NCI-H187 (cell line): ENCODE measurements at regions not wholly inside any gene's neighbourhood (a gene's known extent, or its start where the extent isn't known, plus 50 kb on each side); places are given as distances from the start of the nearest gene placed in this dataset.
A peak's percentile ranks its signal among the peaks of the same experiment; 100 is the strongest.

Source experiments
- DNase-seq, 2 experiments: peaks; one replicate each; lab custom pipeline; 2025; lab: John Stamatoyannopoulos, UW

DNA sequence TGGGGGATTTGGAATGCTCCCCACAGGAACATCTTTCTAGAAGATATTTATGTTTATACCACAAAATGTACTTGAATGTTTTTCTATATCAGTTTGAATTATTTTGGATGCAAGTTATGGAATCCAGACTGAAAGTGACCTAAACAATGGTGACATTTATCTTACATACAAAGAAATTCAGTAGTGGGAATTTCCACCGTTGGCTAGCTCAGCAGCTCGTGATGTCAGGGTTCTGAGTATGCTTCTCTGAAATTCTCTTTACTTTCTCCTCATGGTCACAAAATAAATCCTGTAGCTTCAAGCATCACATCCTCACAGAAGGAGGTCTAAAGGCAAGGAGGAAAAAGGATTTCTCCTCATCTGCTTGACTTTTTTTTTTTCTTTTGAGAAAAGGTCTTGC is 105.3 kb downstream of the AKAIN1 start:
- no peak for DNase-seq

DNA sequence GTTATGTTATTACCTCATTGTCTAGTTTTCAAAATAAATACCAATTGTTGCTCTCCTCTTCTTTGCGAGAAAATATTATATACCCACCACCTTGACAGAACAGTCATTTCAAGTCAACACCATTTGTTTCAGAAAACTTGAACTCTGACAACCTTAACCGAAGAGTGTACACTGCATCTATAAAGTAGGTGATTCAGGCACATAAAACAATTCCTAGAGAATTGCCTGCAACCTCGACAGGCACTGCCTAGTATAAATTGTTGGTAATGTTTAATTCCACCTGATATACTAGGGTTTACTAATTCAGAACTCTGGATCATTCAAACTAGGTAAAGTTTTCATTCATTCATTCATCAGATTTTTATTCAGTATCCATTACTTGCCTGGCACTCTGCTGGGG is 121.8 kb downstream of the AKAIN1 start:
- DNase-seq, result no peak

DNA sequence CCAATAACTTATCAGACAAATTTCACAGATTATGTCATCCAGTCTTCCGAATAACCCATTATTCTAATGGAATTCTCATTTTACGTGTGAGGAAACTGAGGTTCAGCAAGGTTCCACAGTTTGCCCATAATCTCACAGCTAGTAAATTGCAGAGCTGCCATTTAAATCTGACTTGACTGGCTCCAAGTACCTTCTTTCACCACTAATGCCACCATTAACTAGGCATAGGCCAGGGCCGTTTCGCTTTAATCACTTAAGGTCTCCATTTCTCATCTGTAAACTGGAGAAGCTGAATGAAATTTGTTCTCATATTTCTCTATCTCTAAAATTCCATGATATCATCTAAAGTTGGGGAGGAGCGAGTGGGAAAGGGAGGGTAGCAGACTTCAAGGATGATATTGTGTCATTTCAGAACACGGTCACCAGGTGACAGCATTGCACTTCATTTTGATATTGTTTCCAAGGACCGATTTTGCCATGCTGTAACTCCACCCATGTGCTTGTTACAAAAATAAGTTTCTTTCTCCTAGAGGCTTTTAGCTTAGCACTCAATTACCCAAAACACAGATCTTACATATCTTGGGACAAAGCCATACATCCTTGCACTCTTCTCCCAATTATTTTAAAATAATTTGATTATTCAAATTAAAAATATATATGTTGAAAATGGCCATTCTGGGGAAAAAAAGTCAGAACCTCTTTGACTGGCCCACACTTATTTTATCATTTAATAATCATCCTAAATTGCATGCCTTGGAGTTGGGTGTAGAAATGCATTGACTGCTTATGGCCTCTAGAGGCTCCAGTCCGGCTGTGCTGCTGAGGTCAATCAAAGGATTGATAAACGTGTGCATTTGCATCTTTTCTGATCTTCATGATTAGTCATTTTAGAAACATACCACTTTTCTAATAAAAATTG is 123.8 kb downstream of the AKAIN1 start:
- no peak for DNase-seq

DNA sequence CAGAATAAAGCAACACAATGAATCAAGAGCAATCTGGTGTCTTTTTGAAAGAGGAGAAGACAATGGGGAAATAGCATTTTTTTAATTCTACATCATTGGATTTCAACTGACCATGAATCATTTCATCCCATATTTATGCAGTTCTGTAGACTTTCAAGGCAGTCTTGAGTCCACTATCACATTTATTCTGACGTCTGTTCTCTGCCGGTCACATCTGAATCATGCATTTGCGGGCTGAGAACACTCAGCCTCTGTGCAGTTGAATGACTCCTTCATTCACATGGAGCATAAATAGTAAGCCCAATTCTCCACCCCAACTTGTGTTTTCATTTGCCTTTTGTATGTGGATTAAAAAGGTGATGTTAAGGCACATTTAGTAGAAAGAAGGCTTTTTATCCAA is 128.2 kb downstream of the AKAIN1 start:
- no peak for DNase-seq

DNA sequence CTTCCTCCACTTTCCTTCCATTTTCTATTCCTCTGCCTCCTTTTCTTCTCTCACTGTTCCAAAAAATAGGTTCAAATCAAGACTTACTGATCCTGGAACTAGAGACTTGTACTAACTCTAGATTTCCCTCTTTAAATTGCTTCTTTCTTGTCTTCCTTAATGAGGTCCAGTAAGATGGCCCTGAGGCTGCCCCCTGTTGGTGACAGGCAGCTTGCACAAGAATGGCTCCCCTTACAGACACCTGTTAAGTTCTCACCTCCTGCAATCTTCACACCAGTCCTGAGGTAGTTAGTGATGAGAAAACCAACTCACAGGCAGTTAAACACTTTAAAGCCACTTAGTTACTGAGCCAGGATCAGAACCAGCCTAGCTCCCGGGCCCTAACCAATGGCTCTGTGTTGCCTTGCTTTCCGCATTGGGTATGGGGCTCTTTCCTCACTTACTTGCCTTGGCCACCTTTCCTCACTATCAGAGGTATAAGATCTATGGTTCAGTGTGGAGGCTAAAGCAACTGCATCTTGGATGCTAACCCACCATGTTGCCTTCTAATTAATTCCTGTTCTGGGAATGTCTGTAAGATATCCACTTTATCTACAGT is 130.6 kb downstream of the AKAIN1 start:
- DNase-seq, result no peak

DNA sequence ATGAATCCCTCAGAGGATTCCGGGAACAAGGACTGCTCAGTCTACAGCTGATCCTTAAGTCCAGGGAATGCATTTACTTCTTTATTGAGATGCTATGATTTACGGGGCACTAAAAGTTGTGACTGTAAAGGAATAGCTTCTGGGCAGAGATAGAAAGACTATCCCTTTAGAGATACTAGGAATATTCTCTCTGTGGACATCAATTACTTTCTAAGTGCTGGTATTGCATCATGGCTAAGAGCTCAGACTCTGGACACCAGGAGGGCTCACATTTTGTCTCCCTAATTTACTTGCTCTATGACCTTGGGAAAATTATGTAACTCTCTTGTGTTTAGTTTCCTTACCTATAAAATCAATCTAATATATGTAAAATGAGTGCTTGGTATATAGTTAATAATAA is 131.4 kb downstream of the AKAIN1 start:
- DNase-seq, result no peak

DNA sequence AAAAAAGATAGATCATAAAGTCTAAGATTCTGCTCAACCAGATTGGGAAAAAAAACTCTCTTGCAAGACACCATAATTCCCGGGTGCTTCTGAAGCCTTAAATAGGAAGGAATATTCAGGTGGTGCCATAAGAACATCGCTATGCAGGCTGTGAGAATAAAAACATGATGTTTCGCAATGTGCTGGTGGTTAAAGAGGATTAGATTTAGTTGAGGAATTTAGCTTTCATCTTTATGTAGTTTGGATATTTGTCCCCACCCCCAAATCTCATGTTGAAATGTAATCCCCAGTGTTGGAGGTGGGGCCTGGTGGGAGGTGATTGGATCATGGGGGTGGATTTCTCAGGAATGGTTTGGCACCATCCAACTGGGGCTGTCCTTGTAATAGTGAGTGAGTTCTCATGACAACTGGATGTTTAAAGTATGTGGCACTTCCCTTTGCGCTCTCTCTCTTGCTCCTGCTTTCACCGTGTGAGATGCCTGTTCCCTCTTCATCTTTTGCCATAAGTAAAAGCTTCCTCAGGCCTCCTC is 132.2 kb downstream of the AKAIN1 start:
- no peak for DNase-seq

DNA sequence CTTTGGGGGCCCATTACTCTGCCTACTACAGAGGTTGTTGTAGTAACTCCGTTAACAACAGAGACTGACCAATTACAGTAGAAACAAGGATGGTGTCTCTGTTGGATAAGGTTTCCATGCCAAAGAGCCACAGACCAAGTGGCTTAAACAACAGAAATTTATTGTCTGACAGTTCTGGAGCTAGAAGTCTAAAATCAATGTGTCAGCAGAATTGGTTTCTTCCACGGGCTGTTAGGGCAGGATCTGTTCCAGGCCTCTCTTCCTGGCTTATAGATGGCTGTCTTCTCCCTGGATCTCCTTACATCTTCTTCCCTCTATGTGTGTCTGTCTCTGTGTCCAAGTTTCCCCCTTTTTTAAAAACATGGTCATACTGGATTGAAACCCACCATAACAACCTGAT is 135.3 kb downstream of the AKAIN1 start:
- no peak for DNase-seq

DNA sequence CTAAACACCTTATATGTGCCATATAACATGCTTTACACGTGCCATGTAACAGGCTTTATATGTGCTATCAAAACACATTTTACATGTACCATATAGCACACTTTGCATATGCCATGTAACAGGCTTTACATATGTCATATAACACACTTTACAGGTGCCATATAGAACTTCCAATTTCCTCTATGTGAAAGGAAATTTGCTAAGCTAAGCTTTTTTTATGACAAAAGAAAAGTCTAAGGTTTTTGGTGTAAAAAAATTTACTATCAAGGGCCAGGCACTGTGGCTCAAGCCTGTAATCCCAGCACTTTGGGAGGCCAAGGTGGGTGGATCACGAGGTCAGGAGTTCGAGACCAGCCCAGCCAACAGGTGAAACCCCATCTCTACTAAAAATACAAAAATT is 136.5 kb downstream of the AKAIN1 start:
- no peak for DNase-seq

DNA sequence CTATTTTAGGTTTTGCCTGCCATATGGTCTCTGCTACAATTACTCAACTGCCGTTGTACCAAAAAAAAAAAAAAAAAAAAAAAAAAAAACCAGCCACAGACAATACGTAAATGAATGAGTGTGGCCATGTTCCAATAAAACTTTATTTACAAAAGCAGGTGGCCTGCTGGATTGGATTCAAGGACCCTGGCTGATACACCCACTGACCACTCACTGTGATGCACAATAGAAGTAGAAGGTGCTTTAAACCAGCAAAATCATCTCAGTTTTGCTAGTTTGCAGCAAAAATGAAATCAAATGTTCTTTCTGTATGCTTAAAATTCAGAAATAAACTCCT is 137.4 kb downstream of the AKAIN1 start:
- DNase-seq, result no peak

DNA sequence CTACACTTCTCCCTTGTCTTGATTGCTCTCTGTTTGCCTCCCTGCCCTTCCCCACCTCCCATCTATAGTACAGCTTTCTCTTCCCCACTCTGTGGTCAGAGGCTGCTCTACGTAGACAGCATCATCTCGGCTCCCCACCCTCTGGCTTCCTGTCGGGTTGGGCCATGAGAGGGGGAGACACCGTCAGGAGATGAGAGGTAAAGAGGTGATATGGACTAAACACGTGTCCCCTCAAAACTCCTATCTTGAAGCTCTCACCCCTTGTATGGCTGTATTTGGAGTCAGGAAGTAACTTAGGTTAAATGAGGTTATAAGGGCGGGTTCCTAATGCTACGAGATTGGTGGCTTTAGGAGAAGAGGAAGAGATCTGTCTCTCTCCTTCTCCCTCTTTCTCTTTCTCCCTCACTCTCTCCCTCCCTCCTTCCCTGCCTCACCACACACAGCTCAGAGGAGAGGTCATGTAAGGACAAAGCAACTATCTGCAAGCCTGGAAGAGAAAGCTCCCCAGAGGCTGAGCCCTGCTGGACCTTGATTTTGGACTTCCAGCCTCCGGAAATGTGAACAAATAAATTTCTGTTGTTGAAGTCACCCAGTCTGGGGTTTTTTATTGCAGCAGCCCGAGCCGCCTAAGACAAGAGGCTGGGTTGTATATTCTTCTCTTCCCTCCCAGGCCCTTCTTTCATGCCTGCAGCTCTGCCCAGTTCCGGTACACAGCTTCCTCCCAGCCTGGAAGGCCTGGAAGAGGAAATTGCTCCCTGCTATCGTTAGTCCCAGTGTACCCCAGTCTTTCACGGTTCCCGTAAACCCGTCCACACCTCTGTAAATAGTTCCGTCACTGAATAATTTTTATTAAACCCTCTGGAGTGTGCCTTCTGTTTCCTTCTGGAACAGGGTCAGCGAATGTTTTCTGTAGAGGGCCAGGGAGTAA is 138.0 kb downstream of the AKAIN1 start:
- DNase-seq, result no peak

DNA sequence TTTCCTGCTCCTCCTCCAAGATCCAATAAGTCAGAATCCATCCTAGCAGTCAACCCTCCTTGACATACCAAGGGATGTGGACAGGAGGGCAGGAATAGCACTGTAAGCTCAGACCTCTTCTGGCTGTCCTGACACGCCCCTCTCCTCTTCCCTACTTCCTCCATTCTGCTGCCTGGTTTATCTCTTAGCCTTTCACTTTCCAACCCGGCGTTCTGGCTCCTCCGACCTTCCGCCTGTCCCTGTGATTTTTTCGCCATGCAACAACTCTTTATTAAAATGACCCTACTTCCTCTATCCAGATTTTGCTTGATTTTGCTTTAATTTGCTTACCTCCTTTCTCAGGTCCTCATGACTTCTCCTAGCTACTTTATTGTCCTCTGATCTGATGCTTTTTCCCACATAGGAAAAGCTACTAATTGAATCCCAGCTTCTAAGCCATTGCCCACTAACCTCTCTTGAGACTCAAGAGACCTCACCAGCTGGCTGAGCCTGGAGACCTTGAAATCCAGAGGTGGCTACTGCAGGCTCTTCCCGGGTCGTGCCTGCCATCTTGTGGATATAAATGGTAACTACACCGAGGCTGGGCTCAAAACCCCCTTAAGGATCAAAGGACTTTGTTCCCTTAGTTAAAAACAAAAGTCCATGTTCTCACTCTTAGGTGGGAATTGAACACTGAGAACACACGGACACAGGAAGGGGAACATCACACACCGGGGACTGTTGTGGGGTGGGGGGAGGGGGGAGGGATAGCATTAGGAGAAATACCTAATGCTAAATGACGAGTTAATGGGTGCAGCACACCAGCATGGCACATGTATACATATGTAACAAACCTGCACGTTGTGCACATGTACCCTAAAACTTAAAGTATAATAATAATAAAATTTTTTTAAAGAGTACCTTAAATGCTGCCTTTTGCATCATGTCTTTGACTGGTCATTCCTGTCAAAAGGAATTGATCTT is 139.4 kb downstream of the AKAIN1 start:
- DNase-seq, result peak in 1 of 2 experiments; percentile 34

DNA sequence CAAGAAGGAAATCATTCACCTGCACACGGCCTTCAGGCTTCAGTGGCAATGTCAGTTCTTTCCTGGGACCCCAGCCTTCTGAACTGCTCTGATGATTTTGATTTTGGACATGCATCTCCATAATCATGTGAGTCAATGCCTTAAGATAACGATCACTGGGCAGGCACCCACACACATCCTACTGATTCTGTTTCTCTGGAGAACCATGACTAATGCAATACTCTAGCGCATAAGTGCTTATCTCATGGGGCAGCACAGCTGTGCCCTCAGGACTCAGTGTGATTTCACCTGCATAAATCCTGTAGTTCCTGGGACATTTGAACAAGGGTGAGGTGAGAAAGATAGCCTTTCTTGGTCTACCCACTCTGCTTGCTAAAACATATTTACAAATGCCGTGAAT is 144.6 kb downstream of the AKAIN1 start:
- DNase-seq, result no peak

DNA sequence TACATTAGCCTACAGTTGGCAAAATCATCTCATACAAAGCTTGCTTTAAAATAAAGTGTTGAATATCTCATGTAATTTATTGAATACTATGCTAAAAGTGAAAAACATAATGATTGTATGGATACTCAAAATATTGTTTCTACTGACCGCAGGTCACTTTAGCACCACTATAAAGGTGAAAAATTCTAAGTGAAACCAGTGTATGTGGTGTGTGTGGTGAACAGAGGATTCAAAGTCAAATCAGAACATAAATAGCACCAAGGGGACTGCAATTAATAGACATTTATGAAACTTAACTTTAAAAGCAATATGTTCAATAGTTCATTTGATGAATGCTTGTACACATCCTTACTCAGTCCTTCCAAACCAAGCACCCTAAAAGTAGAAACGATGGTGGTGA is 145.8 kb downstream of the AKAIN1 start:
- DNase-seq, result no peak

DNA sequence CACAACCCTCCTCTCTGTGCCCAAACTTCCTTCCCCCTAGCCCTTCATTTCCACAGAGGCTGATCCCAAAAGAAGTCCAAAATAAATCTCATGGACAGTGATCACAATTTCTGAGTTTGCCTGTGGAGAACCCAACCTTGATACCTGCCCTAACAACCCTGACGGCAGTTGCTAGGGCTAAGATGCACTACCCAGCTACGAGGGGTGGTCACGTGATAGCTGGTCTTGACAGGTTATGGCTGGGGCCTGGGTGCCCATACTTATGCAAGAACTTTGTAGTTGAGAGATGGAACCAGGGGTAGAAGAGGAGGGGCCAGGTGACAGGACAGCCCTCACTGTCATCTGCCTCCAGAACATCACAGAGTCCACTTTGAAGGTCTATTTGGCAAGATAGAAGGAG is 147.9 kb downstream of the AKAIN1 start:
- no peak for DNase-seq

DNA sequence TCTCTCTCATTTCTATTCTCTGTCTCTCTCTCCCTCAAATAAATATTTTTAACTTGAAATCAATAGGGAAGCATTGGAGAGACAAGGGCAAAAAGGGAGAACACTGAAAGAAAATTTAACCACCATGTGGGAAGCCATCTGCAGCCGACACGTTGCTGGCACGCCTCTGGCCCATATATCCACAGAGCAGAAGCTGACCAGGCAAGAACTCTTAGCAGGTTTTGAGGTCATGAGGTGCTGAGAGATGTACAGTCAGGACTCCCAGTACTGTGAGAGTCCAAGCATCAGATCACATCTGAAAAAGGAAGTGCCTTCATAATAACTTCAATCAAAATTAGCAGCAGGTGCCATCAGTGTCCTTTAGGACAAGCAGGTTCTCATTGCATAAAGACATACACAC is 156.6 kb downstream of the AKAIN1 start:
- no peak for DNase-seq

DNA sequence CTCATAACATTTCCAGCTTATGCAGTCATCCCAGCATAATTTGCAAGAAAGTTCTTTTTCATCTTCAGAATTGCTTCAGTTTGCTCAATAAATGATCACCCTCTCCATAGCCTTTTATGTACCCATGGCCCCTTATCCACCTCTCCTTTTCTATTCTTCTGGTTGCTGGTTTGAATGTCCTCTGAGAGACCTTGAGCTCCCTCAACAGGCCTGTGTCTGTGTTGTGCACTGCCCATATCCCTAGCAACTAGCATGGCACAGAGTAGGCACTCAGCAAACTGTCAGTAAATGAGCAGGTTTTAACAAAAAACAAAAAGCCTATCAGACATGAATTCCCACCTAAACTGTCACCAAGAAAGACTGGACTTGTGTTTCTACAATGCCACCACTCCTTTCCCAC is 160.5 kb downstream of the AKAIN1 start:
- DNase-seq, result no peak

DNA sequence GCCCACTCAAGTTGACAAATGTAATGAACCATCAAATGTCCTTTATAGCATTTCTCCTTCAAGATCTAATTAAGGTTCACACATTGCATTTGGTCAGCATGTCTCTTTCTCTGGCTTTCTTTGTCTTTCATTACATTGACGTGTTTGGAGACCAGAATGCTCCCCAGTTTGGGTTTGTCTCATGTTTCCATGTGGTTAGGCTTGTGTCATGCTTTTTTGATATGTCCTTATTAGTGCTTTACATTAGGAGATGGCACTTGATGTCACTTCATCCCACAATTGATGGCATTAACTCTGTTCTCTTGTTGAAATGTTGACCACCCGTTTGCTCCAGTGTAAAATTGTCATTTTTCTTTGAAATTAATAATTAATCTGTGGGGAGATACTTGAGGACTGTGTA is 165.8 kb downstream of the AKAIN1 start:
- no peak for DNase-seq

DNA sequence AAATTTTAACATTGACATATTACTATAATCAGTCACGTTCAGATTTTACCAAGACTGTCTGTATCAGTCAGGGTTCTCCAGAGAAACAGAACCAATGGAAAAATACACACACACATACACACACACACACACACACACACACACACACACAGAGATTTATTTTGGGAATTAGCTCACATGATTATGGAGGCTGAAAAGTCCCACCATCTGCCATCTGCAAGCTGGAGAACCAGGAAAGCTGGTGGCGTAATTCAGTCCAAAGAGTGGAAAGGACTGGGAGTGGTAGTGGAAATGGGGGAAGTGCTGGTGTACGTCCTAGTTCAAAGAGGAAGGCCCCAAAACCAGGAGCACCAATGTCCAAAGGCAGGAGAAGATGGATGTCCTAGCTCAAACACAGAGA is 166.4 kb downstream of the AKAIN1 start:
- DNase-seq, result no peak

DNA sequence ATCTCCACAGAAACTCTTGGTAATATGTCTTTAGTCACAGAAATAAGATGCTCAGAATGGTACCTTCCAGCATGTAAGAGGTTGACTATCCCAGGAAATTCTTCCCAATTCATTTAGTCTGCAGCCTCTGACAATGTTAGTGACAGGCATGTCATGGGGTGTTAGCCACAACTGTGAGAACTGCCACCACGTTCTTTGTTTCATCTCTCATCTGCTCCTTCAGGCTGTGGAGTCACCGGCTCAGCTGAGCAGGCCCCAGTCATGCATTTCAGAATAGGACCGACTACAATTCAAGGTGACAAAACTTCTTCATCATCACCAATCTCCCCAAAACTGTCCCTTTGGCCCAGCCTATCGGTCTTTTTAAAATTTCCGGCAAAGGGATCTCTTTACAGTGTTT is 167.5 kb downstream of the AKAIN1 start:
- DNase-seq, result no peak

DNA sequence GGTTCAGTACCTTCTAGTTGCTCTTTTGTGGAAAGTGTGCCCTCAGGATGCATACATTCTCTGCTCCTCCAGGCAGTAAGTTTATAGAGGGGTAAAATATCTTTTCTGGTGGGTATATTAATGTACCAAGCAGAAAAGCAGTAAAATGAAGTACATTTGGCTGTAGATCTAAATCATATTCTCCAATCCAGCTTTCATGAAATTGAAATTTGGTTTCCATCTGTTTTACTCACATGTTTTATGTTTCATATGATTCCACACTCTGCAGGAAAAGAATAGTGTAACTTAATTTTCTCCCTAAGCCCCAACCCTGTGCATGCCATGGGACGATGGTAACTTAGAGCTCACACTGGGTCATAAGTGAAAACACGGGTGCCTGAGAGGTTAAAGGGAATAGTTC is 172.3 kb downstream of the AKAIN1 start:
- no peak for DNase-seq
